H9 (cell line): ENCODE measurements at regions not wholly inside any gene's neighbourhood (a gene's known extent, or its start where the extent isn't known, plus 50 kb on each side); places are given as distances from the start of the nearest gene placed in this dataset.

Experiments used
- DNase-seq: peaks from one replicate; pipeline ENCODE4 v3.0.0-alpha.2; 2017
- H2AFZ ChIP-seq: one replicate; pipeline ENCODE4 v1.6.1; 2013; ENCODE audit warnings: mild to moderate bottlenecking, low read length, control low read depth, moderate library complexity
- H2AK5ac ChIP-seq: 2 replicates; pipeline ENCODE4 v1.6.1; 2013; ENCODE audit warnings: low read length, control low read depth, mixed read lengths; ENCODE audit not compliant: insufficient read length
- H2BK120ac ChIP-seq: one replicate; pipeline ENCODE4 v1.6.1; 2013; ENCODE audit warnings: low read depth, mild to moderate bottlenecking, low read length, control low read depth, inconsistent platforms; ENCODE audit not compliant: poor library complexity, severe bottlenecking
- H2BK12ac ChIP-seq: 2 replicates; pipeline ENCODE4 v1.6.1; 2013; ENCODE audit warnings: low read length, control low read depth, mixed read lengths, low read depth; ENCODE audit not compliant: insufficient read length
- H2BK15ac ChIP-seq: 2 replicates; pipeline ENCODE4 v1.6.1; 2013; ENCODE audit warnings: low read depth, low read length, control low read depth
- H2BK20ac ChIP-seq: one replicate; pipeline ENCODE4 v1.6.1; 2013; ENCODE audit warnings: low read depth, mild to moderate bottlenecking, low read length, control low read depth, inconsistent platforms; ENCODE audit not compliant: poor library complexity, severe bottlenecking
- H2BK5ac ChIP-seq: 2 replicates; pipeline ENCODE4 v1.6.1; 2013; ENCODE audit warnings: low read length, control low read depth, mixed read lengths; ENCODE audit not compliant: insufficient read length
- H3K14ac ChIP-seq: 2 replicates; pipeline ENCODE4 v1.6.1; 2013; ENCODE audit warnings: low read length, control low read depth; ENCODE audit not compliant: insufficient read depth
- H3K18ac ChIP-seq: 2 replicates; pipeline ENCODE4 v1.6.1; 2013; ENCODE audit warnings: low read depth, mild to moderate bottlenecking, mixed read lengths, low read length, control low read depth; ENCODE audit not compliant: insufficient read length
- H3K23ac ChIP-seq: 2 replicates; pipeline ENCODE4 v1.6.1; 2013; ENCODE audit warnings: low read length, control low read depth, mixed read lengths, low read depth; ENCODE audit not compliant: insufficient read length
- H3K23me2 ChIP-seq: 2 replicates; pipeline ENCODE4 v1.6.1; 2013; ENCODE audit warnings: low read depth, mild to moderate bottlenecking, mixed read lengths, low read length, control low read depth; ENCODE audit not compliant: insufficient read length, poor library complexity, severe bottlenecking
- H3K27ac ChIP-seq: 2 replicates; pipeline ENCODE4 v1.5.1; 2013; ENCODE audit warnings: low read length, control low read depth, mixed read lengths, low read depth; ENCODE audit not compliant: insufficient read length
- H3K27me3 ChIP-seq: 2 replicates; pipeline ENCODE4 v1.6.1; 2013; ENCODE audit warnings: low read length, control low read depth, inconsistent platforms; ENCODE audit not compliant: insufficient read depth
- H3K4ac ChIP-seq: 2 replicates; pipeline ENCODE4 v1.6.1; 2013; ENCODE audit warnings: low read depth, mild to moderate bottlenecking, control low read depth, inconsistent platforms, low read length, moderate library complexity
- H3K4me1 ChIP-seq: 2 replicates; pipeline ENCODE4 v1.6.1; 2013; ENCODE audit warnings: low read length, control low read depth, inconsistent platforms; ENCODE audit not compliant: insufficient read depth
- H3K4me2 ChIP-seq: 2 replicates; pipeline ENCODE4 v1.6.1; 2013; ENCODE audit warnings: low read length, control low read depth, mixed read lengths; ENCODE audit not compliant: insufficient read length, insufficient read depth
- H3K56ac ChIP-seq: 2 replicates; pipeline ENCODE4 v1.6.1; 2013; ENCODE audit warnings: low read depth, mild to moderate bottlenecking, mixed read lengths, low read length, control low read depth; ENCODE audit not compliant: insufficient read length
- H3K79me1 ChIP-seq: 2 replicates; pipeline ENCODE4 v1.6.1; 2013; ENCODE audit warnings: low read depth, mild to moderate bottlenecking, moderate library complexity, low read length, control low read depth, inconsistent platforms; ENCODE audit not compliant: insufficient read depth, poor library complexity, severe bottlenecking
- H3K79me2 ChIP-seq: 2 replicates; pipeline ENCODE4 v1.6.1; 2013; ENCODE audit warnings: low read length, control low read depth, inconsistent platforms; ENCODE audit not compliant: insufficient read depth
- H3K9ac ChIP-seq: 2 replicates; pipeline ENCODE4 v1.6.1; 2013; ENCODE audit warnings: low read length, control low read depth, mixed read lengths; ENCODE audit not compliant: insufficient read length; ENCODE audit errors: extremely low read depth
- H3K9me3 ChIP-seq: one replicate; pipeline ENCODE4 v1.6.1; 2013; ENCODE audit warnings: low read depth, low read length, inconsistent platforms; ENCODE audit not compliant: control insufficient read depth
- H3T11ph ChIP-seq: one replicate; pipeline ENCODE4 v1.6.1; 2013; ENCODE audit warnings: mild to moderate bottlenecking, low read length, control low read depth, inconsistent platforms
- H4K20me1 ChIP-seq: one replicate; pipeline ENCODE4 v1.6.1; 2013; ENCODE audit not compliant: control insufficient read depth, insufficient read length, insufficient read depth
- H4K5ac ChIP-seq: 2 replicates; pipeline ENCODE4 v1.6.1; 2013; ENCODE audit warnings: low read depth, mild to moderate bottlenecking, mixed read lengths, low read length, control low read depth; ENCODE audit not compliant: insufficient read length
- H4K8ac ChIP-seq: replicated peaks from 2 replicates; pipeline ENCODE4 v1.6.1; 2013; ENCODE audit warnings: low read length, control low read depth, mixed read lengths, low read depth; ENCODE audit not compliant: insufficient read length
- H4K91ac ChIP-seq: 2 replicates; pipeline ENCODE4 v1.6.1; 2013; ENCODE audit warnings: low read depth, mild to moderate bottlenecking, moderate library complexity, mixed read lengths, low read length, control low read depth; ENCODE audit not compliant: insufficient read length
- H3K27ac Mint-ChIP-seq, 3 experiments: 2 replicates in 2 of 3; 3 replicates in 1 of 3; pipeline ENCODE4 v1.8.0; 2020 to 2021; ENCODE audit warnings: mixed read lengths in 3 of 3, mild to moderate bottlenecking in 1 of 3, moderate library complexity in 1 of 3
- H3K27me3 Mint-ChIP-seq: 2 replicates; pipeline ENCODE4 v1.8.0; 2021; ENCODE audit warnings: low read depth, mild to moderate bottlenecking, moderate library complexity, mixed read lengths
- H3K36me3 Mint-ChIP-seq, 3 experiments: 2 replicates in 2 of 3; 3 replicates in 1 of 3; pipeline ENCODE4 v1.8.0; 2020 to 2021; ENCODE audit warnings: low read depth in 3 of 3, mixed read lengths in 3 of 3; ENCODE audit not compliant: insufficient read depth in 1 of 3
- H3K4me1 Mint-ChIP-seq, 2 experiments: 2 replicates each; pipeline ENCODE4 v1.8.0; 2020; ENCODE audit warnings: mixed read lengths in 2 of 2
- H3K4me3 Mint-ChIP-seq, 2 experiments: 2 replicates in 1 of 2; 3 replicates in 1 of 2; pipeline ENCODE4 v1.8.0; 2020 to 2021; ENCODE audit warnings: mild to moderate bottlenecking in 2 of 2, mixed read lengths in 2 of 2, moderate library complexity in 1 of 2
- H3K9me3 Mint-ChIP-seq, 2 experiments: 2 replicates in 1 of 2; 3 replicates in 1 of 2; pipeline ENCODE4 v1.8.0; 2020; ENCODE audit warnings: mild to moderate bottlenecking in 2 of 2, mixed read lengths in 2 of 2, moderate library complexity in 1 of 2
- WGBS: extraction: QIAGEN DNeasy Blood & Tissue Kit; methylation state at CpG from one replicate; pipeline ENCODE4 v1.1.7; 2013; ENCODE audit warnings: missing lambda C conversion rate, low lambda C conversion rate, mixed read lengths; ENCODE audit not compliant: insufficient read length; ENCODE audit errors: extremely low coverage; 5-methylcytosine and 5-hydroxymethylcytosine counted together
- TF ChIP-seq, protein P1 (sequence below): fragments of 200-600 bp; sonication (generic); conservative IDR thresholded peaks from 3 replicates; pipeline ENCODE4 v1.8.0; 2021; ENCODE audit warnings: antibody characterized with exemption, mild to moderate bottlenecking

DNA sequence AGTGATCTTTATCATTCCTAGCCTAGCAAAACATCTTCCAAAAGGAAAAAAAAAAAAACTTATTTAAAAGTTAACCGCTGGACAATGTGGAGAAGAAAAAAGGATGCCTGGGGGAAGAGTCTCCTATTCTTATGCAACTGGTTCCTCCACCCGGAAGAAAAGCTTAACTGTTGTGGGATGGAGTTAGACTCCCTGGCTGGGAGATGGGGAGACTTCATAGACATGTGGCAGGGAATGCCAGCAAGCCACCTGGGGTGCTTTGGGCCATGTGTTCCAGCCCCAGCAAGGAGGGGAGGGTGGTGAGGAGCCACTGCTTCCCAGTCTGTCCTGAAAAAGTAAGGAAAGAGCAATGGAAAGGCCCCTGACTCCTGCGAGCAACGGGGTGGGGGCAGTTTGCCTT, 119.4 kb upstream of the SPIN4 start:
- H4K91ac ChIP-seq, result no peak overlapping the region
- Mint-ChIP-seq H3K4me1 (peaks cover 4 to 7% of the 10 kb centered on the region in 2 experiments; a peak in 3 of 4 replicates), H3K27me3 (no peaks in the 10 kb centered on the region; the same call in 1 of the 2 replicates), H3K9me3 (peaks cover 70 to 73% of the 10 kb centered on the region in 2 experiments), H3K4me3 (no peak overlapping the region; a peak in 1 of 5 replicates), H3K27ac (peak overlapping the region in 1 of 3 experiments; percentile 84; a peak in 3 of 7 replicates), H3K36me3 (peaks cover 19 to 44% (median 36%) of the 10 kb centered on the region in 3 experiments)
- no peak overlapping the region for H3K4me2 ChIP-seq
- H3K23ac ChIP-seq, result no peak overlapping the region
- no peak overlapping the region for H3K14ac ChIP-seq
- H3K79me1 ChIP-seq, result no peaks in the 10 kb centered on the region
- H3K4me1 ChIP-seq, result no peaks in the 10 kb centered on the region
- H2BK120ac ChIP-seq, result no peak overlapping the region
- no peaks in the 10 kb centered on the region for H3K27me3 ChIP-seq
- no peak overlapping the region for H3K18ac ChIP-seq
- H2BK12ac ChIP-seq, result no peak overlapping the region
- peaks cover 57% of the 10 kb centered on the region for H3K9me3 ChIP-seq
- H3K9ac ChIP-seq, result no peak overlapping the region
- no peak overlapping the region for H3K4ac ChIP-seq
- no peak overlapping the region for H3K56ac ChIP-seq
- no peak overlapping the region for H4K8ac ChIP-seq
- no peak for DNase-seq
- H4K5ac ChIP-seq, result no peak overlapping the region
- H2BK5ac ChIP-seq, result no peak overlapping the region
- no peak overlapping the region for H3T11ph ChIP-seq
- no CpG with 5 or more reads among the region's 4 CpGs for WGBS
- no peak overlapping the region for H2BK20ac ChIP-seq
- no peak overlapping the region for H2AK5ac ChIP-seq
- H4K20me1 ChIP-seq, result no peaks in the 10 kb centered on the region
- no peak overlapping the region for H3K27ac ChIP-seq
- no peaks in the 10 kb centered on the region for H3K79me2 ChIP-seq
- H3K23me2 ChIP-seq, result no peaks in the 10 kb centered on the region
- no peak overlapping the region for H2AFZ ChIP-seq
- TF ChIP-seq, protein P1, sequence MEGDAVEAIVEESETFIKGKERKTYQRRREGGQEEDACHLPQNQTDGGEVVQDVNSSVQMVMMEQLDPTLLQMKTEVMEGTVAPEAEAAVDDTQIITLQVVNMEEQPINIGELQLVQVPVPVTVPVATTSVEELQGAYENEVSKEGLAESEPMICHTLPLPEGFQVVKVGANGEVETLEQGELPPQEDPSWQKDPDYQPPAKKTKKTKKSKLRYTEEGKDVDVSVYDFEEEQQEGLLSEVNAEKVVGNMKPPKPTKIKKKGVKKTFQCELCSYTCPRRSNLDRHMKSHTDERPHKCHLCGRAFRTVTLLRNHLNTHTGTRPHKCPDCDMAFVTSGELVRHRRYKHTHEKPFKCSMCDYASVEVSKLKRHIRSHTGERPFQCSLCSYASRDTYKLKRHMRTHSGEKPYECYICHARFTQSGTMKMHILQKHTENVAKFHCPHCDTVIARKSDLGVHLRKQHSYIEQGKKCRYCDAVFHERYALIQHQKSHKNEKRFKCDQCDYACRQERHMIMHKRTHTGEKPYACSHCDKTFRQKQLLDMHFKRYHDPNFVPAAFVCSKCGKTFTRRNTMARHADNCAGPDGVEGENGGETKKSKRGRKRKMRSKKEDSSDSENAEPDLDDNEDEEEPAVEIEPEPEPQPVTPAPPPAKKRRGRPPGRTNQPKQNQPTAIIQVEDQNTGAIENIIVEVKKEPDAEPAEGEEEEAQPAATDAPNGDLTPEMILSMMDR, result no peak
- H2BK15ac ChIP-seq, result no peak overlapping the region
